ENCODE measurements at regions not wholly inside any gene's neighbourhood (a gene's known extent, or its start where the extent isn't known, plus 50 kb on each side); places are given as distances from the start of the nearest gene placed in this dataset.
"Not testable (repeated sequence)": the region's sequence is repeated elsewhere in the genome, so short reads cannot be mapped to it uniquely, and the experiment has no call there.

DNA sequence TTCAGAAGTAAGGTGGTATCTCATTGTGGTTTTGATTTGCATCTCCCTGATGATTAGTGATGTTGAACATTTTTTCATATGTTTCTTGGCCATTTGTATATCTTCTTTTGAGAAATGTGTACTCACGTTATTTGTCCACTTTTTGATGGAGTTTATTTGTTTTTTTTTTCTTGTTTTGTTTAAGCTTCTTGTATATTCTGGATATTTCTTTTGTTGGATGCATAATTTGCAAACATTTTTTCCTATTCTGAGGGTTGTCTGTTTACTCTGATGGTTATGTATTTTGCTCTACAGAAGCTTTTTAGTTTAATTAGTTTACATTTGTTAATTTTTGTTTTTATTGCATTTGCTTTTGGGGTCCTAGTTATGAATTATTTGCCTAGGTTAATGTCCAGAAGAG is 927.4 kb upstream of the LRFN5 start:
- DNase-seq, result no peak

DNA sequence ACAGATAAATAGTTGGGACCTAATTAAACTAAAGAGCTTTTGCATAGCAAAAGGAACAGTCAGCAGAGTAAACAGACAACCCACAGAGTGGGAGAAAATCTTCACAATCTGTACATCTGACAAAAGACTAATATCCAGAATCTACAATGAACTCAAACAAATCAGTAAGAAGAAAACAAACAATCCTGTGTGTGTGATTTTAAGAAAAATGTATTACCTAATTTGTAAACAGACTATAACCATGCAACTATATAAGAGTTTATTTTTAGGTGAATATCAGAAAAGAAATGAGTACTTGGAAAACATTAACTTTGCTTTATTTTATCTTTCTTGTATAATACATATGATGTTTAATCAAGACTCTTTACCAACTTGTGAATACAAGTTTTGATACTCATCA is 929.5 kb upstream of the LRFN5 start:
- not testable (repeated sequence) for DNase-seq

- no peak for DNase-seq
Observed at GRCh38 chr14:40674502-40674901, 932.2 kb upstream of the LRFN5 start.

DNA sequence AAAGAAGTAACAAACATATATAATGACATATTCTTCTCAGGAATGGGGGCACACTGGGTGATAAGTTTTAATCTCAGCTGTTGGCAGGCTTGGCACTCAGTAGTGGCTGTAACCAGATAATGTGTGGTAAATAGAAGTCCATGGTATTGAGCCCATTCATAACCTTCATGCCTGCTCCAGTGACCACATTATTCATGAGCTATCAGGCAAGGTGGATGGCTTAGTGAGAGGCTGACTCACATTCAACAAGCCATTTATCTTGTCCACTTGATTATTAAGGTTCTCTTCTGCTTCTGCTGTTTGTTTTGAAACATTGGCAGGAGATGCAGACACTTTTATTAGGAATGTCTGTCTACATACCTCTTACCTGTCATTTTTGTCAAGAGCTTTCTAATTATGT is 950.4 kb upstream of the LRFN5 start:
- DNase-seq, result no peak

DNA sequence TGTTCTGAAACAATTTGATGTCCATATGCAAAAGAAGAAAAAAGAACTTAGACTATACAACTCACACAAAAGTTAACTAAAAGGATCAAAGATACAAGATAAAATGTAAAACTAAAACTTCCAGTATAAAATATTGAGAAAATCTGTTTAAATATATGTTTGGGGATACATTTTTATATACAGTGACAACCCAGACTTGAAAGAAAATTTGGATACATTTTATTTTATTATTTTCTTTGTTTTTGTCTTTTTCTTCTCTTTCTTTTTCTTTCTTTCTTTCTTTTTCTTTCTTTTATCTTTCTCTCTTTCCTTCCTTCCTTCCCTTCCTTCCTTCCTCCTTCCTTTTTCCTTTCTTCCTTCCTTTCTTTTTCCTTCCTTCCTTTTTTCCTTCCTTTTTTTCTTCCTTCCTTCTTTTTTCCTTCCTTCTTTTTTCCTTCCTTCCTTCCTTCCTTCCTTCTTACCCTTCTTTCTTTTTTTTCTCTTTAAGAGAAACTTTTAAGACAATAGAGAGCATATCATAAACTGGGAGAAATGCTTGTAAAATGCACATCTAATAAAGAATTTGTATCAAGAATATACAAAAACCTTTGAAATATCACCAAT is 954.5 kb upstream of the LRFN5 start:
- no peak for DNase-seq

- peak; percentile 17 for DNase-seq
Observed at GRCh38 chr14:40630471-40630870, 976.2 kb upstream of the LRFN5 start.

DNA sequence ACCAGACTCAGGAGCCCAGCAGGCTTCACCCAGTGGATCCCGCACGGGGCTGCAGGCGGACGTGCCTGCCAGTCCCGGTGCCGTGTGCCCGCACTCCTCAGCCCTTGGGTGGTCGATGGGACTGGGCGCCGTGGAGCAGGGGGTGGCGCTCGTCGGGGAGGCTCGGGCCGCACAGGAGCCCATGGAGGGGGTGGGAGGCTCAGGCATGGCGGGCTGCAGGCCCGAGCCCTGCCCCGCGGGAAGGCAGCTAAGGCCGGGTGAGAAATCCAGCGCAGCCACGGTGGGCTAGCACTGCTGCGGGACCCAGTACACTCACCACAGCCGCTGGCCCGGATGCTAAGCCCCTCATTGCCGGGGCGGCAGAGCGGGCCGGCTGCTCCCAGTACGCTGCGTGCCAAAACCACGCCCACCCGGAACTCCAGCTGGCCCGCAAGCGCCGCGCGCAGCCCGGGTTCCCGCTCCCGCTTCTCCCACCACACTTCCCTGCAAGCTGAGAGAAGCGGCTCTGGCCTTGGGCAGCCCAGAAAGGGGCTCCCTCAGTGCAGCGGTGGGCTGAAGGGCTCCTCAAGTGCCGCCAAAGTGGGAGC is 977.0 kb upstream of the LRFN5 start:
- not testable (repeated sequence) for DNase-seq

DNA sequence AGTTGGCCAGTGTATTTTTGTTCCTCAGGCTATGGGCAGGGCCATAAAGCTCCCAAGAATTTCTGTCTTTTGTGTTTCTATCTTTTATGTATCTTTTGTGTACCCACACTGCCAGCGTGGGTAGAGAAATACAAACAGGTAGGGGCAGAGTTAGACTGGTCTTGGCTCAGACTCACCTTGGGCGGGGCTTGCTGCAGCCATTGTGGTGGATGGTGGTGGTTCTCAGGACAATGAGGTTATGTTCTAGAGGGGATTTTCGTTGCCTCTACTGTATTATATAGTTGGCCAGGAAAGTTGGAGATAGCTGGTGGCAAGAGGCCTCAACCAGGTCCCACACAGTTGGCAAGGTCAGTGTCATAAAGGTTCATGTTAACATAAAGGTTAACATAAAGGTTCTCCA is 977.5 kb upstream of the LRFN5 start:
- peak; percentile 11 for DNase-seq

GRCh38 chr14:40623643-40624042 is 983.0 kb upstream of the LRFN5 start:
- peak; percentile 62 for DNase-seq

DNA sequence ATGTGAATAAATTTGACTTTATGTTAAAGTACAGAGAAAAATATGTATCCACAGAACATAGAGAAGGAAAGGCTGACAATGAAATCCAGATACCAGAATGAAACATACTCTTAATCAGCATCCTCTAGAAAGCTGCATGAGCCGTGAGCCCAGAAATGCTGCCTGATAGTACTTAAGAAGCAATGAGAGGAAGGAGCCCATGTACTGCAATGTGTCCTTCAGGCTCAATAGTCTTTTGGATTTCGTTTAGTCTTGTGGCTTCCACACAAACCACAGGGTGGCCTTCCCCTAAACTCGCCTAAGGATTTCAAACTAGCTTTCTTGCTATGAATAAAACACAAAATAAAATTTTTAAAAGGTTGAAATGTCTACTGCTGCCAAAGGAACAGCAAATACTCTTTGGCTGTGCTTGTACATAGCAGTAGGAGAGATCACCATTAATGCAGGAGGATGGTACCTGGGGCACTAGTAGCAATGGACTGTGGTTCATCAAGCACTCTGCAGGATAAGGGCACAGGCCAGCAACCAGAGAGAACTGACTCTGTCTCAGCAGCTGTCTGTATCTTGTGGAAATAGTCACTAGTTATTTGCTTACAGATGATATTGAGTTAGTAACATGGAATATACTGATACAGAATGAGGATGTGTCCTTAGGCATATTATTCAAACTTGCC is 988.3 kb upstream of the LRFN5 start:
- DNase-seq, result no peak

DNA sequence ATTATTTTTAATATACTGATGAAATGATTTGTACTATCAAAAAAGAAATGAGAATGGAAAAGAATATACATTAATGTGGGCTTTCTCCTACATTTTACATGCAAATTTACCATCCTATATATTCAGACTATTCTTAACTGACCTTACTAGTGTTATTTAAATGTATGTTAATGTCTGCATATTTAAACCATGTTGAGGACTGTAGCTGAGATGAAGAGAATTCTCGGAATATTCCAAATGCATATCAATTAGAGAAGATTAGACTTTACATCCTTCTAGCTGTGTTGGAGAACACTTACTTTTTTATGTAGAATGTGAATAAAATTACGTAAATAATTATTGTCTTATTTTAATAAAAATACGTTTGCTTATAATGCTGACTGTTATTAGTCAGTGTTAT is 990.1 kb upstream of the LRFN5 start:
- no peak for DNase-seq

DNA sequence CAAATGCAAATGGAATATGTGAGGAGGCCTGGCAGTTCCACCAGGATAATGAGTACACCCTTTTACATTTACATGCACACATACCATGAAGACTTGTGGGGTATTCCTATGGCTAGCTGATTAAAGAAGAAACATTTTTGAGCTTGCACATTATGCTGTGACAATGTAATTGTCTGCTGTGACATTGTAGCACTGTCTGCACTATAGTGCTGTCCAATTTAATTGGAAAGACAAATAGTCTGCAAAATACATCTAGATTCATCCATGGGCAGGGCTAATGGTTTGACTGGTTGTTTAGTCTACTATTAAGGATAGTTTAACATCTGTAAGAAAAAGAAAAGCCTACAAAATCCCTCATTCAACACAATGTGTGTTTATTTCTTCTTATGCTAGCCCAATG is 1005.6 kb upstream of the LRFN5 start:
- no peak for DNase-seq

DNA sequence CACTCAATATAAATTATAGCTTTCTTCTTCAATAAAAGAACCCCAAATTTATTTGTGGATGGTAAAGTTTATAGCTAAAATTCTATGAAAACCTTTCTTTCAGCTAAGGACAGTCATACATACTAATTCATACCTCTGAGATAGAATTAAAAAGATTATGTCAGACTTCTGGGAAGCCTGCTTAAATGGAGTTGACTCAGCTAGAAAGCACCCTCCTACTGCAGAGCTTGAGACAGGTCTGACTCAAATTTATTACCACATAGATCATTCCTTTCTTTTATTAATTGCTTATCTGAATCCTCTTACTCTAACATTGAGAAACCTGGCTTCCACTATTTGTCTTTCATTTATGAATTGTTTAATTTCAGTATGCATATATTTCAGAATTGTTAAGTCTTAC is 1007.0 kb upstream of the LRFN5 start:
- DNase-seq, result no peak

DNA sequence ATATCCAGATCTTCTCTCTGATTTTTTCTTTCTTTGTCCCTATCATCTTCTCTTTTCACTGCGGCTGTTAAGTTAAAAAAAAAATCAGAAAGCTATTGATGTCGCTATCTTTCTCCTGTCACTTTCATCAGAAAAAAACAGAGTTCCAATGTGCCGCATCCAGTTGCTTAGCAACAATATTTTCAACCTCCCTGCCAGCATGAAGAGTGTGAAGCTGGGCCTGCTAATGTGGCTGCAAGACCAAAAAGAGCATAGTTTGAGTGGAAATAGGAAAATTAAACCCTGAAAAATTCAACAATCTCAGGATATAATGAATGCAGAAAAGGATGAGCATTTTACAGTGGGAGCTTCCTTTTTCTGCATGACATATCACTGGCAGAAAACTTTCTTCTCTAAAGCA is 1025.4 kb upstream of the LRFN5 start:
- DNase-seq, result no peak

- no peak for DNase-seq
Observed at GRCh38 chr14:40576880-40577478, 1029.7 kb upstream of the LRFN5 start.

- DNase-seq, result no peak
Observed at GRCh38 chr14:40574780-40575179, 1031.9 kb upstream of the LRFN5 start.

GRCh38 chr14:40525314-40525713 is 1081.4 kb upstream of the LRFN5 start:
- DNase-seq, result no peak

GRCh38 chr14:40523123-40523522 is 1083.6 kb upstream of the LRFN5 start:
- no peak for DNase-seq

GRCh38 chr14:40494483-40494882 is 1062.2 kb upstream of the FBXO33 start:
- no peak for DNase-seq

DNA sequence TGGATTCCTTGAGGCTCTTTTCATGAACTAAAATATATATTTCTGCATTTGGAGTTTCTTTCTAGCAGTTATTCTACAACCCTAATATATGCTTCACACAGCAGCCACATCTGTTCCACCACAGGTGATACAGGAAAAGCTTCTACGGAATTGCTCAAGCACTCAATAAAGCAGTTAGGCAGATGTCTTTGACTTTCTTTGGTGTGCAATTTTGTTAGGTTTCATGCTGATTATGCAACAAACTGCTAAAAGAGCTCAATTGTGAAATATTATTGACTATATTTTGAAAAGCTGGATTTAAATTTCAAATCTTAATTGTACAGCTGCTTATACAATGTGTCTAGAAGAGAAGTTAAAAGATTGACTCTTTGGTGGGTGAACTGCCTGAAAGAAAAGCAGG is 1055.6 kb upstream of the FBXO33 start:
- no peak for DNase-seq

DNA sequence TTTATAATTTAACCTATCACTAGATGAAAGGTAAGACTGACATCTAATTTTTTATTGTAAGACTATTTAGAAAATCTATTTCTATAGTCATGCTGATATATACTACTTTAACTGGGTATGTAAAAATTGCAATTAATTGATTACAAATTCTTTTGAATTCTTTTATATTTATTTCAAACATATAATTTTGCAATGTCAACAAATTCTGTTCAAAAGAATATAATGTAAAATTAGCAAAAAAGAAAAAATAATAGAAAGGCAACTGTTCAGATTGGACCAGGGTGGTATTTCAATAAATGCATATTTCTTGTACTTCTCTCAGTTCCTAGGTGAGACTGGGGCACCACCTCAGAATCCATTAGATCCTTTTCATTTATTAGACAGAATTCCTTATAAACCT is 1053.5 kb upstream of the FBXO33 start:
- DNase-seq, result no peak

DNA sequence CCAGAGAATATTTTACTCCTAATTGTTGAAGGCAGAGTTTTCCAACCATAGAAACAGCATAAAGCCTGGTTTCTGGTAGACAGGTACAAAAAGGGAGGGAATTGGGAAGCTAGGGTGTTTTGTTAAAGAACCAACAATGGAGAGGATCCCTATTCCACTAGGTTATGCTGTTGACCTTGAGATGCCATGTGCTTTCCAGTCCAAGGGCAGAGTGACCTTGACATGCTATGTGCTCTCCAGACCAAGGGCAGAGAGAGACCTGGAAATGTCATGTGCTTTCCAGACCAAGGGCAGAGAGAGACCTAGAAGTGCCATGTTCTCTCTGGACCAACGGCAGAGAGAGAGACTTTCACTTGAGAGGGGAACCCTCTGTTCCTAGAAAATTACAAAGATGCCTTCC is 1043.8 kb upstream of the FBXO33 start:
- DNase-seq, result no peak

GRCh38 chr14:40467969-40468368 is 1035.7 kb upstream of the FBXO33 start:
- no peak for DNase-seq

GRCh38 chr14:40464531-40464930 is 1032.3 kb upstream of the FBXO33 start:
- DNase-seq, result no peak

All from SHP77 treated with DMSO at 0.1 percent for 48 hours (cell line).